Tibial nerve (tissue), 4 donors: ENCODE measurements at regions not wholly inside any gene's neighbourhood (a gene's known extent, or its start where the extent isn't known, plus 50 kb on each side); places are given as distances from the start of the nearest gene placed in this dataset.

Source experiments
- DNase-seq, 2 donors: peaks; one replicate each; pipeline ENCODE4 v3.0.0-alpha.2; 2019; ENCODE audit warnings: low spot score in 2 of 2
- H3K27ac ChIP-seq, 4 donors: fragments of 200-600 bp; sonication (generic) in 3 of 4; one replicate each; pipeline ENCODE4 v1.5.1; 2017 to 2019; ENCODE audit warnings: mild to moderate bottlenecking in 1 of 4
- H3K27me3 ChIP-seq, 2 donors: fragments of 200-600 bp; sonication (generic) in 1 of 2; one replicate each; pipeline versions ENCODE4 v1.5.1 to v1.6.0; 2017 to 2019
- H3K36me3 ChIP-seq, 3 donors: fragments of 200-600 bp; sonication (generic); one replicate each; pipeline ENCODE4 v1.5.1; 2018 to 2019
- H3K4me1 ChIP-seq, 4 donors: fragments of 200-600 bp; sonication (generic) in 3 of 4; one replicate each; pipeline ENCODE4 v1.5.1; 2017 to 2019
- H3K4me3 ChIP-seq, 4 donors: fragments of 200-600 bp; sonication (generic) in 3 of 4; one replicate each; pipeline ENCODE4 v1.5.1; 2017 to 2019; ENCODE audit warnings: mild to moderate bottlenecking in 1 of 4, moderate library complexity in 1 of 4
- H3K9me3 ChIP-seq, 4 donors: fragments of 200-600 bp; sonication (generic) in 3 of 4; one replicate each; pipeline ENCODE4 v1.5.1; 2017 to 2019
- CTCF ChIP-seq, 5 experiments: fragments of 200-600 bp in 3 of 5; fragments of 450-650 bp in 2 of 5; sonication (generic) in 3 of 5; IDR thresholded peaks; one replicate each; pipeline ENCODE4 v1.5.1; 2016 to 2019; ENCODE audit warnings: antibody characterized with exemption in 5 of 5, mild to moderate bottlenecking in 3 of 5, moderate library complexity in 2 of 5
- EP300 ChIP-seq, 2 donors: sonication (generic); formaldehyde crosslinking; IDR thresholded peaks; one replicate each; pipeline ENCODE4 v1.6.1; 2017; ENCODE audit warnings: antibody characterized with exemption in 2 of 2, mild to moderate bottlenecking in 1 of 2
- POLR2A ChIP-seq, 2 donors: fragments of 450-650 bp; IDR thresholded peaks; one replicate each; pipeline ENCODE4 v1.6.1; 2017; ENCODE audit warnings: antibody characterized with exemption in 2 of 2, mild to moderate bottlenecking in 2 of 2, moderate library complexity in 2 of 2
- WGBS, 2 donors: methylation state at CpG; one replicate each; pipeline ENCODE4 v1.1.5; 2018; 5-methylcytosine and 5-hydroxymethylcytosine counted together

- Histone ChIP-seq H3K9me3 (peaks cover 0 to 47% (median 6%) of the 10 kb centered on the region in 4 donors), H3K36me3 (no peaks in the 10 kb centered on the region), H3K4me1 (no peaks in the 10 kb centered on the region), H3K27me3 (no peaks in the 10 kb centered on the region), H3K27ac (no peak overlapping the region), H3K4me3 (no peak overlapping the region)
- no peak for TF ChIP-seq EP300 (IDR thresholded peaks at IDR 0.05)
- TF ChIP-seq CTCF (IDR thresholded peaks at IDR 0.05), result no peak
- TF ChIP-seq POLR2A (IDR thresholded peaks at IDR 0.05), result no peak
- no peak for DNase-seq
- WGBS, 2 donors, result 95 to 96% methylated on average over 10 to 11 of the region's 12 CpGs
Measured at GRCh38 chr1:95753382-95754016, 519.5 kb downstream of the RWDD3 start.

GRCh38 chr1:95754412-95754811, 520.4 kb downstream of the RWDD3 start:
- TF ChIP-seq EP300 (IDR thresholded peaks at IDR 0.05), result no peak
- TF ChIP-seq CTCF (IDR thresholded peaks at IDR 0.05), result no peak
- no peak for TF ChIP-seq POLR2A (IDR thresholded peaks at IDR 0.05)
- WGBS, 2 donors, result 81 to 86% methylated on average over 6 of the region's 6 CpGs
- H3K9me3 ChIP-seq, result peaks cover 0 to 47% (median 6%) of the 10 kb centered on the region in 4 donors
- H3K36me3 ChIP-seq, result no peaks in the 10 kb centered on the region
- no peaks in the 10 kb centered on the region for H3K4me1 ChIP-seq
- no peak for DNase-seq
- H3K27ac ChIP-seq, result no peak overlapping the region
- H3K27me3 ChIP-seq, result no peaks in the 10 kb centered on the region
- no peak overlapping the region for H3K4me3 ChIP-seq

GRCh38 chr1:95766036-95766435, 532.0 kb downstream of the RWDD3 start:
- H3K4me3 ChIP-seq, result no peak overlapping the region
- H3K27me3 ChIP-seq, result no peaks in the 10 kb centered on the region
- DNase-seq, result no peak
- H3K27ac ChIP-seq, result no peak overlapping the region
- peaks cover 0 to 8% (median 0%) of the 10 kb centered on the region in 4 donors for H3K9me3 ChIP-seq
- H3K36me3 ChIP-seq, result no peaks in the 10 kb centered on the region
- TF ChIP-seq CTCF (IDR thresholded peaks at IDR 0.05), result no peak
- TF ChIP-seq EP300 (IDR thresholded peaks at IDR 0.05), result no peak
- no peak for TF ChIP-seq POLR2A (IDR thresholded peaks at IDR 0.05)
- 60 to 70% methylated on average over 1 of the region's 1 CpG for WGBS, 2 donors
- H3K4me1 ChIP-seq, result no peaks in the 10 kb centered on the region

- no peak overlapping the region for H3K27ac ChIP-seq
- H3K4me3 ChIP-seq, result no peak overlapping the region
- no peaks in the 10 kb centered on the region for H3K36me3 ChIP-seq
- no peak for TF ChIP-seq CTCF (IDR thresholded peaks at IDR 0.05)
- TF ChIP-seq POLR2A (IDR thresholded peaks at IDR 0.05), result no peak
- no peak for TF ChIP-seq EP300 (IDR thresholded peaks at IDR 0.05)
- no peaks in the 10 kb centered on the region for H3K9me3 ChIP-seq
- no peaks in the 10 kb centered on the region for H3K27me3 ChIP-seq
- no peaks in the 10 kb centered on the region for H3K4me1 ChIP-seq
- DNase-seq, result no peak
- 73 to 75% methylated on average over 2 of the region's 2 CpGs for WGBS, 2 donors
Measured at GRCh38 chr1:95770581-95770980, 536.6 kb downstream of the RWDD3 start.

GRCh38 chr1:95778217-95778616, 544.2 kb downstream of the RWDD3 start:
- no peaks in the 10 kb centered on the region for H3K27me3 ChIP-seq
- no peaks in the 10 kb centered on the region for H3K36me3 ChIP-seq
- no peak overlapping the region for H3K27ac ChIP-seq
- TF ChIP-seq CTCF (IDR thresholded peaks at IDR 0.05), result no peak
- no peak for TF ChIP-seq POLR2A (IDR thresholded peaks at IDR 0.05)
- no peak for TF ChIP-seq EP300 (IDR thresholded peaks at IDR 0.05)
- H3K9me3 ChIP-seq, result no peaks in the 10 kb centered on the region
- WGBS, 2 donors, result 84 to 85% methylated on average over 2 of the region's 2 CpGs
- no peaks in the 10 kb centered on the region for H3K4me1 ChIP-seq
- no peak overlapping the region for H3K4me3 ChIP-seq
- DNase-seq, result no peak
